GM19455 (cell line): ENCODE measurements at regions not wholly inside any gene's neighbourhood (a gene's known extent, or its start where the extent isn't known, plus 50 kb on each side); places are given as distances from the start of the nearest gene placed in this dataset.

Source experiments
- ATAC-seq: cut with Tn5 transposase; IDR thresholded peaks from one replicate; pipeline ENCODE4 v1.9.1; 2021; ENCODE audit not compliant: unreplicated experiment

- ATAC-seq = no peak
These were observed 731.4 kb upstream of the CITED2 start for GRCh38 chr6:140105857-140106256.

- no peak for ATAC-seq
These were observed 730.8 kb upstream of the CITED2 start for GRCh38 chr6:140105241-140105640.

GRCh38 chr6:140101818-140102217 is 727.4 kb upstream of the CITED2 start:
- ATAC-seq = no peak

GRCh38 chr6:140101367-140101766 is 726.9 kb upstream of the CITED2 start:
- no peak for ATAC-seq

GRCh38 chr6:140095532-140095931 is 721.1 kb upstream of the CITED2 start:
- ATAC-seq = no peak

- ATAC-seq = no peak
These were observed 717.4 kb upstream of the CITED2 start for GRCh38 chr6:140091895-140092294.

- no peak for ATAC-seq
These were observed 716.4 kb upstream of the CITED2 start for GRCh38 chr6:140090871-140091270.

- ATAC-seq = no peak
These were observed 708.9 kb upstream of the CITED2 start for GRCh38 chr6:140083375-140083774.

- no peak for ATAC-seq
These were observed 708.4 kb upstream of the CITED2 start for GRCh38 chr6:140082867-140083297.

- ATAC-seq = no peak
These were observed 704.9 kb upstream of the CITED2 start for GRCh38 chr6:140079328-140079727.

GRCh38 chr6:140078561-140079125 is 704.2 kb upstream of the CITED2 start:
- no peak for ATAC-seq

GRCh38 chr6:140077827-140078560 is 703.5 kb upstream of the CITED2 start:
- no peak for ATAC-seq

- ATAC-seq = no peak
These were observed 701.7 kb upstream of the CITED2 start for GRCh38 chr6:140076105-140076504.

GRCh38 chr6:140073456-140073855 is 699.0 kb upstream of the CITED2 start:
- ATAC-seq = no peak

GRCh38 chr6:140071601-140072062 is 697.2 kb upstream of the CITED2 start:
- no peak for ATAC-seq

- no peak for ATAC-seq
These were observed 696.5 kb upstream of the CITED2 start for GRCh38 chr6:140070846-140071473.

GRCh38 chr6:140069576-140069975 is 695.1 kb upstream of the CITED2 start:
- no peak for ATAC-seq

GRCh38 chr6:140068801-140069200 is 694.4 kb upstream of the CITED2 start:
- ATAC-seq = no peak

- no peak for ATAC-seq
These were observed 689.9 kb upstream of the CITED2 start for GRCh38 chr6:140064366-140064765.

GRCh38 chr6:140063021-140063399 is 688.6 kb upstream of the CITED2 start:
- no peak for ATAC-seq

- ATAC-seq = no peak
These were observed 687.9 kb upstream of the CITED2 start for GRCh38 chr6:140062043-140063020.
